ENCODE measurements at regions not wholly inside any gene's neighbourhood (a gene's known extent, or its start where the extent isn't known, plus 50 kb on each side); places are given as distances from the start of the nearest gene placed in this dataset.
A peak's percentile ranks its signal among the peaks of the same experiment; 100 is the strongest.
"Not testable (repeated sequence)": the region's sequence is repeated elsewhere in the genome, so short reads cannot be mapped to it uniquely, and the experiment has no call there.

DNA sequence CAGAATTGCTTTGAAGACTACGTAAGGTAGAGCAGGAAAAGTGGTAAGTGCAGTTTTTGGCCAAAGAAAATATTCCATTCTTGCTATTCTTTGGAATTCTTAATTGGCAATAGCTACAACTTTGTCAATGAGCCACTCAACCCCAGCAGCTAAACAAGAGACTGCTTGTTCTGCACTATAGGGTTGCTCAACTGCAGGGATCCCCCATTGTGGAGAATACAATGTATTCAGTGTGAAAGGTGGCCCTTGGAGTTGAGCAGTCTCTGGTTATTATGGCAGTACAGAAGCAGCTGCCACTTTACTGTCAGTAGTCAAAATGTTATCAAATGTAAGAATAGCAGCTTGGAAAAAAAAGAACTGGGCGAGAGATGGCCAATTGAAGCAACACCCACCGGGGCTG, 808.7 kb downstream of the CENPC start:
- no peak for DNase-seq (ENCODE audit: low spot score)
- no peak for FAIRE-seq

DNA sequence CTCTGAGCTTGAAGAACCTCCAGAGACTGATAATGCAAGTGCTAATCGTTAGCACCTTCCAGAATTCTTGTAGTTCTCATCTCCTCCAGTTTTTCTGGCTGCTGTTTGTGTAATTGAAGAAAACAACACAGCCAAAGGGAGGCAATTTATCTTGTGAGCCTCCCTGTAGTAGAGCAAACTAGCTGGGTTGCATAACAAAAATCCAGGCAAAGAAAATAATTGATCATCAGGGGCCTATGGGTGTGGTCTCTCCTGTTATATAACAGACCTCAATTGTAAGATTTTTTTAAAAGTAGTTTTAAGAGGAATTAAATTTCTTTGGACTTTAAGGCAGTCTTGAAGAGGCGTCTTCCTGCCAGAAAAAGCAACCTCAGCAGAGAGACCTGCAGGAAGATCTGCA, 817.0 kb downstream of the CENPC start:
- DNase-seq (ENCODE audit: low spot score) = no peak
- FAIRE-seq = no peak

DNA sequence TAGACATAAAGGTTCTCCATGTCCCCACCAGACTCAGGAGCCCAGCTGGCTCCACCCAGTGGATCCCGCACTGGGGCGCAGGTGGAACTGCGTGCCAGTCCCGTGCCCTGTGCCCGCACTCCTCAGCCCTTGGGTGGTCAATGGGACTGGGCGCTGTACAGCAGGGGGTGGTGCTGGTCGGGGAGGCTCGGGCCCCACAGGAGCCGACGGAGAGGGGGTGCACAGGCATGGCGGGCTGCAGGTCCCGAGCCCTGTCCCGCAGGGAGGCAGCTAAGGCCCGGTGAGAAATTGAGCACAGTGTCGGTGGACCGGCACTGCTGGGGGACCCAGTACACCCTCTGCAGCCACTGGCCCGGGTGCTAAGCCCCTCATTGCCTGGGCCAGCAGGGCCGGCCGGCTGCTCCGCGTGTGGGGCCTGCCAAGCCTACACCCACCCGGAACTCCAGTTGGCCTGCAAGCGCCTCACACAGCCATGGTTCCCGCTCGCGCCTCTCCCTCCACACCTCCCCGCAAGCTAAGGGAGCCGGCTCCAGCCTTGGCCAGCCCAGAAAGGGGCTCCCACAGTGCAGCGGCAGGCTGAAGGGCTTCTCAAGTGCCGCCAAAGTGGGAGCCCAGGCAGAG, 832.9 kb downstream of the CENPC start:
- FAIRE-seq; DNase-seq (ENCODE audit: low spot score): not testable (repeated sequence)

DNA sequence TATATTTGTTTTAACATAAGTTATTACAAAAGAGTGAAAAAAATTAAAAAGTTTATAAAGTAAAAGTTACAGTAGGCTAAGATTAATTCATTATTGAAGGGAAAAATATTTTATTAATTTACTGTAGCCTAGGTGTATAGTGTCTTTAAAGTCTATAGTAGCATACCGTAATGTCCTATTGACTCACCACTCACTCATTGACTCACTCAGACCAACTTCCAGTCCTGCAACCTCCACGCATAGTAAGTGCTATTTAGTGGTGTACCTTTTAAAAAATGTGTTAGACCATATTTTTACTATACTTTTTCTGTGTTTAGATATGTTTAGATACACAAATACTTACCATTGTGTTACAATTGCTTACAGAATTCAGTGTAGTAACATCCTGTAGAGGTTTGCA, 841.1 kb downstream of the CENPC start:
- FAIRE-seq = no peak

DNA sequence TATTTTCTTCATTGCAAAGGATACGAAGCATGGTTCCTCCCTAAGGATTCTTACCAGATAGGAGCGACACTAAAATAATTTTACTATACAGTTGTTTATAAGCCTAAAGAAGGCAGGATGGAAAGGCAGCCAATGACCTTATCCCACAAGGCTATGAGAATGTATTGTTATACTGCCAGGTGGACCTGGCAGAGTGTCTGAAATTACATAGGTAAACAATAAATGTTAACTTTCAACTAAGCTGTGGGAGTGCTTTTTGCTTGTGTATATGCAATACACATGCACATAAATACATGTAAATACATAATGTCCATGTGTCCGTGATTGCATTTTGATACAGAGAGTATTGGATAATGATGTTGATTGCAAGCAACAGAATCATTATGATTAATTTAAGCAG, 850.6 kb downstream of the CENPC start:
- DNase-seq (ENCODE audit: low spot score) (no peak), FAIRE-seq (no peak)

More for the DNA sequence above, 841.1 kb downstream of the CENPC start:
- no peak for DNase-seq (ENCODE audit: low spot score)

DNA sequence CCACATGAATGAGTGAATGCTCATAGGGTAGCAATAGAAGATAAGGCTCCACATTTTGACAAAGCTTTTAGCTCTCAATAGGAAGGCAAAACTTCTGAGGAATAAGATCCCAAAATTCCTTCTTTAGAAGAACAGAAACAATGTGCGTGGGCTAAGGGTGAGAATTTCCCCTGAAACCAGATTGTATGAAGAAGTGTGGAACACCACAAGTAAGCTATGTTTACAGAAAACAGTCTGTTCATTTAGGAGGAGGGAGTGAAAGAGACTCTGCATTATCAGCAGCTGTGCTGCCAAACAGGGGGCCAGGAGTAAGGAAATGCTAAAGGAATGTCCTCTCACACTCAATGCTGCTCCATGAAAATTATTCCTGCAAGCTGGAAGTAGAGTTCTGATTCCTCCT, 851.6 kb downstream of the CENPC start:
- DNase-seq (ENCODE audit: low spot score) (no peak), FAIRE-seq (no peak)

DNA sequence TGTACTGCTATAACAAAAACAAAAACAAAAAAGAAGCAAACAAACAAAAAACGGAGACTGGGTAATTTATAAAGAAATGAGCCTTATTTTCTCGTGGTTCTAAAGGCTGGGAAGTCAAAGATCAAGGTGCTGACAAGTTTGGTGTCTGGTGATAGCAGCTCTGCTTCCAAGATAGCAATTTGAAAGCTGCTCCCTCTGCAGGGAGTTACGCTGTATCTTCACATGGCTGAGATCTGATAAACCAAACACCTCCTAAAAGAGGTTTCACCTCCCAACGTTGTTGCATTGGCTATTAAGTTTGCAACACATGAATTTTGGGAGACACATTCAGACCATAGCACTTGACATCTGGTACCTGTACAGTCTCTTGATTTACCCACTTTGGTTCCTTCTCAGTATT, 854.2 kb downstream of the CENPC start:
- no peak for FAIRE-seq

DNA sequence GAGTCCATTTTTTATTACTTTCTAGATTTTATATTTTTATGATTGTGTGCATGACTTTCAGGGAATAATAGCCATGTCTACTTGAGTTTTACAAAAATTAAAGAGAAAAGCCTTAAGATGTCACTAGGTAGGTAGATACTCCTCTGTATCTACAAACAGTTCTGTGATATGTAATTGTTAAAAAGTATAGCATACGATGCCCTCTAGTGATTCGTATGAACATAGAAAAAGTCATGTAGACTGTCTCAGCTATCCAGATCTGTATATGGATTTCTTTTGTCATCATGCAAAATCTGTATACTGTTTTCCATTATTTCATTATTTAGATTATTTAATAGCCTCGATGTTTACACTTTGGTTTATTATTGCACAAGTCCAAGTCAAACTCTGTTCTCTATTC, 856.6 kb downstream of the CENPC start:
- DNase-seq (ENCODE audit: low spot score) = peak; percentile 42
- peak; percentile 80 for FAIRE-seq

More for the DNA sequence above, 854.2 kb downstream of the CENPC start:
- DNase-seq (ENCODE audit: low spot score) = no peak

DNA sequence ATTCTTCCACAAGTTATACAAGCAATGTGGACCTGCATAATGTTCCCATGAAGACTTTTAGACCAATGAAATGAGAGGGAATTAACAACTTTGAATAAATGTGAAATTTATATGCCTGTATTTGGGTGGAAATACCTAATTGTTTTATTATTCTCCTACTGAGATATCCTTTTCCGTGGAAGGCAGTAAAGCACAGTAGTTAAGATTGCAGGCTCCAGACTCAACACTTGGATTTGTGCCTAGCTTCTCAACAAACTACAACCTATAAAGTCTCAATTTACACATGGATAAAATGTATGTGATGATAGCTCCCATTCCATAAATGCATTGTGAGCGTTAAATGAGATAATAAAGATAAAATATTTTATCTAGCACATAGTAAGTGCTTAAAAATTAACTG, 857.8 kb downstream of the CENPC start:
- DNase-seq (ENCODE audit: low spot score) (no peak), FAIRE-seq (no peak)

DNA sequence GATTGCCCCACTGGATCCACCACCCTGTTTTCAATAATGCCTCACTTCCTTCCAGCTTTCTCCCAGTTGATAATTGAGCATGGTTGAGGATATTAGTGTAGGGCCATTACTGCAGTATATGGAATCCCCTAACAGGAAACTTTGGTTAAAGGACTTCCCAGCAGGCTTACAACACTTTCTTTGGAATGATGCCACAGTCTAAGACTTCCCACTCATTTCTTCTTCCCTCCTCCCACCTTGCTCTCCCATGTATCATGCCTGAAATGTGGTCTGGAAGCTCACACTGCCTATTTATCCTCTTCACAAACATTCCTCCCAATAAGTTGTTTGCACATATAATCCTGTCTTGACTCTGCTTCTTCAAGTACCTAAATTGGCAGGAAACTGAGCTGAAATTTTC, 863.3 kb downstream of the CENPC start:
- FAIRE-seq = no peak
- DNase-seq (ENCODE audit: low spot score) = no peak

DNA sequence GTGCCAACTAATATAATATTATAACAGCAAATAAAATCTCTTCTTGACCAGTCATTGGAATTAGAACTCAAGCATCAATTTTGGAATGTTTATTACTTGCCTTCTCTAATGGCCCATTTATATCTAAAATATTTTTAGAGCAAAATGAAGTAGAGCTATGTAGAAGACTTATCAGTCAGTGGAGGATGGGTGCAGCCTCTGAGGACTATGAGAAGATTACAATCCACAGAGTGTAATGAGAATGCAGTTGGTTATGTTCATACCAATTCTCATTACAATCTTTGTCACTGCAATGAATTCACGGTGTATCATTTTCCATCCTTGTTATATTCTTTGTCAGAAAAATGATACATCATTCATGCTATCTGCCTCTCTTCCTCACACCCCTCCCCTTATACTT, 878.1 kb downstream of the CENPC start:
- FAIRE-seq (no peak), DNase-seq (ENCODE audit: low spot score) (no peak)

DNA sequence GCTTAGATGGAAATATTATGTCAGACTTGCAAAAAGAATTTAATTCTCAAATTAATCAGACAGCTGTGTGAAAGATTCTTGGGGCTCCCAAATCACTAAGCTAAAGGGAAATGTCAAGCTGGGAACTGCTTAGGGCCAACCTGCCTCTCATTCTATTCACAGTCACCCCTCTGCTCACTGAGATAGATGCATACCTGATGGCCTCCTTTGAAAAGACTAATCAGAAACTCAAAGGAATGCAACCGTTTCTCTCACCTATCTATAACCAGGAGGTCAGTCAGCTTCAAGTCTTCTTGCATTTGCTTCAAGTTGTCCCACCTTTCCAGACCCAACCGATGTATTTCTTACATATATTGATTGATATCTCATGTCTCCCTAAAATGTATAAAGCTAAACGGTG, 882.7 kb downstream of the CENPC start:
- DNase-seq (ENCODE audit: low spot score) = no peak

DNA sequence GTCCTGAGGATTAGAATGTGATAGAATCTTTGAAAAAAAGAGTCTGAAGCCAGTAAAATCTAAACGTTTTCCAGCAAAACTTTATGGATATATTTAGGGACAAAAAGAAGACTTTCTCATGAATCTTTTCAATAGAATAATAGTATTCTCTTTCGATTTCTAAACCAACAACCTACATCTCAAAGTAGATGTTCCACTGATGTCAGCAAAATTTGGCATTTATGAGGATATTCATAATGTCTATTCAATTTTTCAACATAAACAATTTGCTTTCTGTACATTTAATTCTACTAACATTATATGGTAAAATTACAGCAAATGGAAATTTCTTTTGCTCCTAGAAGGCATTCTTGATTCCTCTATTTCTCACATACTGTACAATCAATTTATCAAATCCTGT, 886.5 kb downstream of the CENPC start:
- no peak for DNase-seq (ENCODE audit: low spot score)
- no peak for FAIRE-seq

More for the DNA sequence above, 882.7 kb downstream of the CENPC start:
- FAIRE-seq = no peak

DNA sequence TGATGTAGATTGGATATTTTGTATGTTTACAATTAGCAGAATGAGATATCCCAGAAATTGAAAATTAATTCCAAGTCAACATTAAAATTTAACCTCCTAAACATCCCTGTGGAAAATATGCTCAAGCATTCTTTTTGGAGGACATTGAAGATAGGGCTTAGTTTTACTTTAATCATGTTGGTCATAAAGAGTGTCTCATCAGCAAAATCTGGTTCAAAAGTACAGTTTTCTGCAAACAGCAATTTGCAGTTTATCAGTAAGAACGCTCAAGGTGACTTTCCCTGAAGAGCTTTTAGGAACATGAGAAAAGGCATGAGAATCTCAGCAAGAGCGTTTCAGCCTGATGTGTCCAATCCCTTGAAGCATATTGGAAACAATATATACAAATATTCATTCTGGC, 889.8 kb downstream of the CENPC start:
- no peak for FAIRE-seq
- no peak for DNase-seq (ENCODE audit: low spot score)

DNA sequence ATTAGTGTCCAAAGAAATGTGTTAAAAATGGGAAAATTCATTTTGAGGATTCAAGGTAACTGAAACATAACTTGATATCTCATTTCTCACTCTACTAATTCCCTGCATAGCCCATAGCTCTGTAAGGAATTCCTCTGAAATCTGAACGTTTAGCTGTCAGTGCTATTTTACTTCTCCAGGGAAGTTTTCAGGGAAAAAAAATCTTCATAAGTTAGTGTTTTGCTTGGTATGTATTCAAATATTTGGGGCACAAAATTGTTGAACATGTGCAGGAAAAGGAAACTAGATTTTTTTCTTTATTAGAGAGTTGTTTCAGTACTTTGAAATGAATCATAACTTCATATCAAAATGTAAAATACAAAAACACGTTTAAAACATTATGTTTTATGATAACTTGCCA, 891.4 kb downstream of the CENPC start:
- DNase-seq (ENCODE audit: low spot score) (no peak), FAIRE-seq (no peak)

DNA sequence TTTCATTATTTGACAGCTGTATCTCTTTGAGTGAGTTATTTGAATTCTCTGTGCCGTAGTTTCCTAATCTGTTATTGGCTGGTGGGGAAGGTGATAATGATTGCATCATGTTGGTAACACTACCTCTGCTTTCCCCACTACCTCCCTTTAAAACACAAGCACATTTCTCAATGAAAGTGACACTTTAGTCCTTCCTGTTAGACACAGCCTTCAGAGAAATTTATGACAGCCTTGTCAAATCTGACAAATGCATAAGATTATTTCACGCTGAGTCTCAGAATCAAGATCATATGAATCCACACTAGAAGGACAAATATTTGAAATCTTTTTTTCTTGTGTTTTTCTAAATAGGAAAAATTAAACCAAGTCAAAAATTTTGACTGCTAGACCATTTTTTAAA, 896.1 kb downstream of the CENPC start:
- DNase-seq (ENCODE audit: low spot score) (no peak), FAIRE-seq (no peak)

DNA sequence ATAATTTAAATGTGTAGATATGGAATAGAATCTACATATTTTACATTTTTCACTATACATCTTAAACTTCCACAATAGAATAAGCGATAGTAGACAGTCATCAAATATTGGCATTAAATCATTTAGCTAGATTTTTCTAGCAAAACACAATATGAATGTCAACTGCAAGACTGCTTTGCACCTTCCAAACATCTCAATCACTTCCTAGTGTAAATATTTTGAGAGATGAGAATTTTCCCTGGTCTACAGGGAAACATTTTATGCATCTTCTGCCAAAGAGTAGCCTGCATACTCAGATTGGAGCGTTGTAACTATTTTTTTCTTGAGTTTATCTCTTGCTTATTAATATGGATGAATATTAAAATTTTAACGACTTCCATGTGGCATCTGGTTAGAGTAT, 897.4 kb downstream of the CENPC start:
- no peak for DNase-seq (ENCODE audit: low spot score)
- no peak for FAIRE-seq

DNA sequence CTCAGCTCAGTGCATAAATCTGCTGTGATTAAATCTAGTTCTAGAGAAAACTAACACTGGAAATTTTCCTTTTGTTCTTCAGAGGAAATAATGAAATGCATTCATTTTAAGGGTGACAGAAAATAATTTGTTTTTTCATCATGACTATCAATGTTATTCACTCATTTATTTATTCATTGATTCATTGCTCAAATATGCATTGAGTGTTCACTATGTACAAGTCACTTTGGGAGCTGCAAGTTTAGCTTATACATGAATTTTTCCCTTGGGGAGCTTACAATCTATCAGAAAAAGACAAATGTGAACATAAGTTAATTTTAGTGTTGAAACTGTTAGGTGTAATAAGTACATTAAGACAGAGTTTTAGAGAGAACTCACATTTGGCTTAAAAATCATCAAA, 897.8 kb downstream of the CENPC start:
- no peak for FAIRE-seq
- no peak for DNase-seq (ENCODE audit: low spot score)

DNA sequence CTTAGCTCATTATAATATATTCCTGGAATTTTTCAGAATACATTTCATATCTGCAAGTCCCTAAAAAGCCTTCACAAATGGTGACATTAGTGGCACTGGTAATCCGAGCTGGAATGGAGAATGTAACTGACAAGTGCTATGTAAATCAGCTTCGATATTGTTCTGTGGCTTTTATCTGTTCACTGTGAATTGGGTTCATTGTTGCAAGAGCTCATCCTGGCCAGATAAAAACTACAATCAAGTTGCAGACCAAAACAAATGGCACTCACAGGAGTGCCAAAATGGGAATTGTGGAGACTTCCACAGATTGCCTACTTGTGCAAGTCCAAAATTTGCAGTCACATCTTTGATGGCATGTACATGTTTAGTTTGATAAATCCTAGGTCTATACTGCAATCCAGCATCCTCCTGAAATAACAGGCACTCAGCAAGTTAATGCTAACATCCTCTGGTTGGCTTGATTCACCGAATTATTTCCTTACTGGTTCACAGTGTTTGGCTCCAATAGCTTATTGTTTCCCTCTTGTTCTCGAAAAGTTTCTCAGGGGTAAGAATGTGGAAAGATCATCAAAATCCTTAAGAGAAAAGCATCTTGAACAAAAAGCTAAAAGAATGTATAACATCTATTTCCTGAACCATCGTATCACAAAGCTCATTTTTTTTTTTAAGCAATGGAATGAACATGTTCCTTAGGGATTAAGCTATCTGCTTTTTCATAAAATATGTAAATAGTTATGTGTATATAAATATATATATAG, 904.9 kb downstream of the CENPC start:
- FAIRE-seq (no peak), DNase-seq (ENCODE audit: low spot score) (no peak)

DNA sequence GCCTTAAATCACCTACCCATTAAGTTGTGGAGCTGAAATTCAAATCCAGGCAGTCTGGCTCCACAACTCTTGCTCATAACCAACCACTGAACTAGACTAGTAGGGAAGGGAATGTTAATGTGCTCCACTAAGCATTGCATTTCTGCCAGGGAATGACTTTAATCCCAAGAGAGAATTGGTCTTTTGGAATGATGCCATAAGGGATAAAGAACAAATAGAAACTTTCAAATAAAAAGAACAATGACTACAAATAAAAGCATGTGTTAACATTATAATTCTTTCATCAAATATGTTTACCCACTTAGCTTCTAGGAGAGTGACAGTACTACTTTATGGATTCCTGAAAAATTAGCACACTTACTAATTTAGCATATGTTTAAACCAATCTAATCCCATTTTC, 905.9 kb downstream of the CENPC start:
- no peak for FAIRE-seq

DNA sequence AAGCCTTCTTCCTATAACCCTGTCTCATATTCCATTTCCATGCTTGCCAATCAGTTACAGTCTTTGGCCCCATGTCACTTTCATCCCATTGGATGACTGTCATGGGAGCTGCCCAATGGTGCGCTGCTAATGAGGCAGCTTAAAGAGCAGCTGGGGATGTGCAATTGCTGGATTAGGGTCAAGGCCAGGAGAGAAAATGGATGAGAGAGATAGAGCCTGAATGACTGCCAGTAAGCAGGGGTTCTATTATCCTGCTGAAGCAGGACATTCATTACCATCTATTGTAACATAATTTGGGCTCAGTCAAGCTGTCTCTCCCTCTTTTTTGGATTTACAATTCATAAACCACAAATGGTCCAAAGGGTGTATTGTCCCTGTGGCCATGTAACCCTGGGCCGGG, 909.0 kb downstream of the CENPC start:
- DNase-seq (ENCODE audit: low spot score) (no peak), FAIRE-seq (no peak)

More for the DNA sequence above, 905.9 kb downstream of the CENPC start:
- DNase-seq (ENCODE audit: low spot score) = no peak

DNA sequence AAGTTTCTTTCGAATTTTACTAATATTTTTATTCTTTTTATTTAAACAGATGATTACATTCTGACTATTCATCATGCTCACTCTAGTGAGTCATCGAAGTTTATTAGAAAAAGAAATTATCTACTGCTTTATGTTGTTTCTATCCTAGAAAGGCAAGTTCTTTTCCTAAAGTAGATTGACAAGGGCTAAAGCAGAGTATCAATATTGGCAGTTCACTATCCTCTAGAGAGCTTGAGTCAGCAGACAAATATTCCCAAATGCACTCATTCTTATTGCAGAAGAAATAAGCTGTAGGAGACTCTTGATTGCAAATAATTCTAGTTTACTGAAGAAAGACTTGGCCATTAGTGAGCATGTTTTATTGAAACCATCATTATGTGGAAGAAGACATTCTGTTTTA, 911.8 kb downstream of the CENPC start:
- DNase-seq (ENCODE audit: low spot score) (no peak), FAIRE-seq (no peak)

DNA sequence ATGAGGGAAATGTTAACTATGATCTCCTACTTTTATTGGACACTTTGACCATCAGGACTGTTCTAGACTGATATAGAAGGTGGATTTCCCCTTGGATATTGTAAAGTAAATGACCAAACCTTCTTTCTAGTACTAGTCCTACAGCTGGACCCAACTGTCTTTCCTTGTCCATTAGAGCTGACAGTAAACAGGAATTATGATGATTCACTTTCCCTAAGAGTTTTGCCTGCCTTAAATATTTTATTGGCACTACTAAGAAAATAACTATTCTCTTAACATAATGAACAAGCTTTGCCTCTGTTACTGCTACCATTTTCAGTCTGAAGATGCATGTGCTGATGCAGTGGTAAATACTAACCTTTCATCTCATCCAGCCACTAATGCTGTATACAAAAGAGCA, 915.4 kb downstream of the CENPC start:
- DNase-seq (ENCODE audit: low spot score) (no peak), FAIRE-seq (no peak)

All from RCC 7860 (cell line).